OCI-LY3 (cell line): ENCODE measurements at regions not wholly inside any gene's neighbourhood (a gene's known extent, or its start where the extent isn't known, plus 50 kb on each side); places are given as distances from the start of the nearest gene placed in this dataset.

Experiments
- H2AFZ ChIP-seq: fragments of 200-600, 300-600 bp; shearing (Covaris generic); 2 replicates; pipeline ENCODE4 v1.6.0; 2014; ENCODE audit warnings: antibody characterized with exemption, low read depth, low read length
- H3K27ac ChIP-seq: fragments of 200-600, 300-600 bp; sonication (generic); 2 replicates; pipeline ENCODE4 v1.5.1; 2014; ENCODE audit warnings: mild to moderate bottlenecking, low read length, moderate library complexity, mixed read lengths
- H3K27me3 ChIP-seq: fragments of 200-600, 300-600 bp; sonication (generic); 2 replicates; pipeline ENCODE4 v1.6.1; 2014; ENCODE audit warnings: low read depth, low read length, mixed read lengths
- H3K36me3 ChIP-seq: fragments of 200-600, 300-600 bp; sonication (generic); replicated peaks from 2 replicates; pipeline ENCODE3; 2014; ENCODE audit warnings: low read depth, low read length, mixed read lengths
- H3K4me1 ChIP-seq: fragments of 300-600, 200-600 bp; sonication (generic); 2 replicates; pipeline ENCODE4 v1.6.1; 2014; ENCODE audit warnings: low read length, mixed read lengths
- H3K4me2 ChIP-seq: fragments of 200-600, 300-600 bp; sonication (generic); 2 replicates; pipeline ENCODE4 v1.6.1; 2014; ENCODE audit warnings: low read length, mixed read lengths
- H3K4me3 ChIP-seq: fragments of 300-600, 200-600 bp; sonication (generic); 2 replicates; pipeline ENCODE4 v1.5.1; 2014; ENCODE audit warnings: antibody characterized with exemption, mild to moderate bottlenecking, low read length, moderate library complexity
- H3K79me2 ChIP-seq: fragments of 300-600, 200-600 bp; shearing (Covaris generic); 2 replicates; pipeline ENCODE4 v1.6.1; 2014; ENCODE audit warnings: mild to moderate bottlenecking, low read length, mixed read lengths
- H3K9ac ChIP-seq: fragments of 300-600, 200-600 bp; shearing (Covaris generic); 2 replicates; pipeline ENCODE4 v1.6.0; 2014; ENCODE audit warnings: mild to moderate bottlenecking, low read length, moderate library complexity
- H3K9me3 ChIP-seq: fragments of 200-600, 300-600 bp; shearing (Covaris generic); 2 replicates; pipeline ENCODE4 v1.6.1; 2014; ENCODE audit warnings: low read length, mixed read lengths; ENCODE audit not compliant: insufficient read depth
- H4K20me1 ChIP-seq: fragments of 200-600, 300-600 bp; sonication (generic); 2 replicates; pipeline ENCODE4 v1.6.1; 2016; ENCODE audit warnings: low read length, mixed read lengths; ENCODE audit not compliant: insufficient read depth
- CTCF ChIP-seq: fragments of 200-600, 300-600 bp; sonication (generic); IDR thresholded peaks from 2 replicates; pipeline ENCODE4 v1.5.1; 2014; ENCODE audit warnings: antibody characterized with exemption, low read length, low read depth
- EZH2phosphoT487 ChIP-seq: fragments of 200-600 bp; shearing (Covaris generic); IDR thresholded peaks from 2 replicates; pipeline ENCODE4 v1.6.1; 2018; ENCODE audit warnings: antibody characterized with exemption, mixed run types, low read depth

GRCh38 chr1:208643005-208643597, 398.9 kb upstream of the PLXNA2 start:
- Histone ChIP-seq H2AFZ (no peak overlapping the region), H3K27ac (no peak overlapping the region), H3K4me1 (peaks cover 10% of the 10 kb centered on the region), H3K9ac (no peak overlapping the region), H3K4me3 (no peak overlapping the region), H3K79me2 (no peaks in the 10 kb centered on the region), H4K20me1 (no peaks in the 10 kb centered on the region), H3K36me3 (no peaks in the 10 kb centered on the region), H3K27me3 (peaks cover 33% of the 10 kb centered on the region; the same call in 1 of the 2 replicates), H3K9me3 (no peaks in the 10 kb centered on the region), H3K4me2 (no peak overlapping the region)
- TF ChIP-seq CTCF, result no peak
- no peak for TF ChIP-seq EZH2phosphoT487

GRCh38 chr1:208644401-208645160, 400.4 kb upstream of the PLXNA2 start:
- Histone ChIP-seq H3K36me3 (no peaks in the 10 kb centered on the region), H3K9ac (no peak overlapping the region), H3K4me2 (no peak overlapping the region), H3K79me2 (no peaks in the 10 kb centered on the region), H3K4me1 (peaks cover 10% of the 10 kb centered on the region), H3K9me3 (no peaks in the 10 kb centered on the region), H3K4me3 (no peak overlapping the region), H3K27me3 (peaks cover 35% of the 10 kb centered on the region), H2AFZ (no peak overlapping the region), H4K20me1 (no peaks in the 10 kb centered on the region), H3K27ac (no peak overlapping the region)
- no peak for TF ChIP-seq CTCF
- TF ChIP-seq EZH2phosphoT487, result no peak

GRCh38 chr1:208646431-208646830, 402.2 kb upstream of the PLXNA2 start:
- H3K9ac ChIP-seq, result no peak overlapping the region
- no peak overlapping the region for H3K27ac ChIP-seq
- H3K79me2 ChIP-seq, result no peaks in the 10 kb centered on the region
- no peaks in the 10 kb centered on the region for H4K20me1 ChIP-seq
- H2AFZ ChIP-seq, result no peak overlapping the region
- H3K27me3 ChIP-seq, result peaks cover 40% of the 10 kb centered on the region
- H3K36me3 ChIP-seq, result no peaks in the 10 kb centered on the region
- H3K9me3 ChIP-seq, result no peaks in the 10 kb centered on the region
- TF ChIP-seq CTCF (no peak), EZH2phosphoT487 (no peak)
- H3K4me3 ChIP-seq, result no peak overlapping the region
- no peak overlapping the region for H3K4me2 ChIP-seq
- peaks cover 8% of the 10 kb centered on the region for H3K4me1 ChIP-seq

- H3K9me3 ChIP-seq, result no peaks in the 10 kb centered on the region
- H3K4me2 ChIP-seq, result no peak overlapping the region
- H3K4me1 ChIP-seq, result peaks cover 3% of the 10 kb centered on the region; the same call in 1 of the 2 replicates
- TF ChIP-seq CTCF (no peak), EZH2phosphoT487 (no peak)
- no peak overlapping the region for H3K4me3 ChIP-seq
- peaks cover 48% of the 10 kb centered on the region for H3K27me3 ChIP-seq
- no peaks in the 10 kb centered on the region for H3K79me2 ChIP-seq
- no peaks in the 10 kb centered on the region for H4K20me1 ChIP-seq
- no peak overlapping the region for H3K27ac ChIP-seq
- no peak overlapping the region for H2AFZ ChIP-seq
- no peak overlapping the region for H3K9ac ChIP-seq
- no peaks in the 10 kb centered on the region for H3K36me3 ChIP-seq
Measured at GRCh38 chr1:208648146-208648545, 404.0 kb upstream of the PLXNA2 start.
